MCF 10A (cell line): ENCODE measurements at regions not wholly inside any gene's neighbourhood (a gene's known extent, or its start where the extent isn't known, plus 50 kb on each side); places are given as distances from the start of the nearest gene placed in this dataset.

ENCODE experiments used
- BruUV-seq: library from RNA; stranded (reverse); fragments of 400-500 nt; replicated peaks from 2 replicates; lab custom pipeline; 2021; lab: Mats Ljungman, UMichigan
- CTCF ChIA-PET: fragments of 300-600 bp; sonication (Branson Sonifier 250); formaldehyde crosslinking; extraction: SDS; loops from one replicate; lab custom pipeline; 2021; ENCODE audit warnings: antibody characterized with exemption, inconsistent platforms; lab: Yijun Ruan, JAX
- POLR2A ChIA-PET: fragments of 300-600, 350-650 bp; sonication (Branson Sonifier 250); formaldehyde crosslinking; extraction: SDS; loops from one replicate; lab custom pipeline; 2020; ENCODE audit warnings: antibody characterized with exemption, inconsistent platforms; lab: Yijun Ruan, JAX
- DNase-seq: peaks from one replicate; pipeline ENCODE4 v3.0.0-alpha.2; 2018; ENCODE audit not compliant: unreplicated experiment
- H3K27ac Mint-ChIP-seq: one replicate; pipeline ENCODE4 v1.8.0; 2022; ENCODE audit warnings: mild to moderate bottlenecking, low read depth, mixed read lengths; ENCODE audit not compliant: unreplicated experiment
- H3K27me3 Mint-ChIP-seq: one replicate; pipeline ENCODE4 v1.8.0; 2022; ENCODE audit warnings: mixed read lengths; ENCODE audit not compliant: insufficient read depth, unreplicated experiment
- H3K36me3 Mint-ChIP-seq: one replicate; pipeline ENCODE4 v1.8.0; 2022; ENCODE audit warnings: mild to moderate bottlenecking, moderate library complexity, mixed read lengths; ENCODE audit not compliant: insufficient read depth, unreplicated experiment
- H3K4me1 Mint-ChIP-seq: one replicate; pipeline ENCODE4 v1.8.0; 2022; ENCODE audit warnings: mixed read lengths; ENCODE audit not compliant: insufficient read depth, unreplicated experiment
- H3K4me3 Mint-ChIP-seq: one replicate; pipeline ENCODE4 v1.8.0; 2022; ENCODE audit warnings: mild to moderate bottlenecking, moderate library complexity, mixed read lengths; ENCODE audit not compliant: unreplicated experiment
- H3K9me3 Mint-ChIP-seq: one replicate; pipeline ENCODE4 v1.8.0; 2022; ENCODE audit warnings: mixed read lengths; ENCODE audit not compliant: unreplicated experiment
- CTCF ChIP-seq: fragments of 200-600 bp; IDR thresholded peaks from one replicate; pipeline ENCODE4 v1.8.0; 2022; ENCODE audit warnings: antibody characterized with exemption, mild to moderate bottlenecking; ENCODE audit not compliant: unreplicated experiment
- intact Hi-C: fragments of 100-400 bp; cut with micrococcal nuclease; formaldehyde crosslinking; loops from 2 replicates; pipeline ENCODE4 v1.14.1; 2022

- no peak for TF ChIP-seq CTCF
- H3K27me3 Mint-ChIP-seq: no peaks in the 10 kb centered on the region
- intact Hi-C loops: no loop called here
- CTCF ChIA-PET: interaction anchor here (0.6 to 1.1 kb wide), 2 partner anchors 168 to 290 kb away, joined by 3 to 5 read pairs; no protein-coding TSS in a partner anchor
- no peaks in the 10 kb centered on the region for H3K36me3 Mint-ChIP-seq
- DNase-seq: no peak
- POLR2A ChIA-PET: interaction anchor here (1.2 kb wide), 1 partner anchor 55 kb away, joined by 4 read pairs; no protein-coding TSS in a partner anchor
- H3K9me3 Mint-ChIP-seq: no peaks in the 10 kb centered on the region
- H3K4me3 Mint-ChIP-seq: no peak overlapping the region
- BruUV-seq: no TSS peak
- H3K4me1 Mint-ChIP-seq: peaks cover 41% of the 10 kb centered on the region
- no peak overlapping the region for H3K27ac Mint-ChIP-seq
Measured at GRCh38 chr1:115428256-115428655, 90.2 kb upstream of the NGF start.

GRCh38 chr1:115426956-115427355 is 88.9 kb upstream of the NGF start:
- Mint-ChIP-seq H3K27ac (peak overlapping the region; percentile 51), H3K9me3 (no peaks in the 10 kb centered on the region), H3K27me3 (no peaks in the 10 kb centered on the region), H3K4me3 (no peak overlapping the region), H3K4me1 (peaks cover 34% of the 10 kb centered on the region), H3K36me3 (no peaks in the 10 kb centered on the region)
- BruUV-seq: no TSS peak
- TF ChIP-seq CTCF: no peak
- intact Hi-C loops: no loop called here
- POLR2A ChIA-PET: interaction anchor here (0.6 kb wide), 1 partner anchor 404 kb away, joined by 3 read pairs; no protein-coding TSS in a partner anchor
- DNase-seq: no peak
- CTCF ChIA-PET: interaction anchor here (0.7 to 1.2 kb wide), 3 partner anchors 55 to 289 kb away, joined by 3 to 6 read pairs (median 5); no protein-coding TSS in a partner anchor

GRCh38 chr1:115426231-115426771 is 88.3 kb upstream of the NGF start:
- peaks cover 28% of the 10 kb centered on the region for H3K4me1 Mint-ChIP-seq
- BruUV-seq: no TSS peak
- TF ChIP-seq CTCF: no peak
- intact Hi-C loops: no loop called here
- ChIA-PET CTCF (interaction anchor here (0.6 to 1.2 kb wide), 3 partner anchors 55 to 288 kb away, joined by 3 to 6 read pairs (median 5); no protein-coding TSS in a partner anchor), POLR2A (interaction anchor here (0.6 kb wide), 1 partner anchor 405 kb away, joined by 3 read pairs; no protein-coding TSS in a partner anchor)
- no peaks in the 10 kb centered on the region for H3K36me3 Mint-ChIP-seq
- H3K4me3 Mint-ChIP-seq: no peak overlapping the region
- DNase-seq: peak; percentile 49
- no peaks in the 10 kb centered on the region for H3K9me3 Mint-ChIP-seq
- no peaks in the 10 kb centered on the region for H3K27me3 Mint-ChIP-seq
- peak overlapping the region; percentile 51 for H3K27ac Mint-ChIP-seq

- BruUV-seq: no TSS peak
- no peak overlapping the region for H3K4me3 Mint-ChIP-seq
- no peak for DNase-seq
- no peaks in the 10 kb centered on the region for H3K27me3 Mint-ChIP-seq
- intact Hi-C loops: no loop called here
- peaks cover 19% of the 10 kb centered on the region for H3K4me1 Mint-ChIP-seq
- POLR2A ChIA-PET: no interaction called here
- H3K27ac Mint-ChIP-seq: no peak overlapping the region
- H3K9me3 Mint-ChIP-seq: no peaks in the 10 kb centered on the region
- no peak for TF ChIP-seq CTCF
- CTCF ChIA-PET: interaction anchor here (0.6 kb wide), 1 partner anchor 287 kb away, joined by 3 read pairs; no protein-coding TSS in a partner anchor
- H3K36me3 Mint-ChIP-seq: no peaks in the 10 kb centered on the region
Measured at GRCh38 chr1:115425442-115425841, 87.4 kb upstream of the NGF start.
